ENCODE measurements at regions not wholly inside any gene's neighbourhood (a gene's known extent, or its start where the extent isn't known, plus 50 kb on each side); places are given as distances from the start of the nearest gene placed in this dataset.

- no peak overlapping the region for H3K4me3 ChIP-seq (ENCODE audit: low read depth, low read length)
- no peak for TF ChIP-seq CTCF (IDR thresholded peaks at IDR 0.05; ENCODE audit: low read depth, low read length)
Observed at GRCh38 chr1:224493269-224493668, 58.7 kb upstream of the WDR26 start.

- TF ChIP-seq CTCF (IDR thresholded peaks at IDR 0.05; ENCODE audit: low read depth, low read length): no peak
- no peak overlapping the region for H3K4me3 ChIP-seq (ENCODE audit: low read depth, low read length)
Observed at GRCh38 chr1:224494343-224494742, 59.7 kb upstream of the WDR26 start.

- no peak overlapping the region for H3K4me3 ChIP-seq (ENCODE audit: low read depth, low read length)
- no peak for TF ChIP-seq CTCF (IDR thresholded peaks at IDR 0.05; ENCODE audit: low read depth, low read length)
Observed at GRCh38 chr1:224495866-224496265, 61.3 kb upstream of the WDR26 start.

GRCh38 chr1:224496826-224497225, 62.2 kb upstream of the WDR26 start:
- no peak overlapping the region for H3K4me3 ChIP-seq (ENCODE audit: low read depth, low read length)
- no peak for TF ChIP-seq CTCF (IDR thresholded peaks at IDR 0.05; ENCODE audit: low read depth, low read length)

- no peak for TF ChIP-seq CTCF (IDR thresholded peaks at IDR 0.05; ENCODE audit: low read depth, low read length)
- H3K4me3 ChIP-seq (ENCODE audit: low read depth, low read length): peak overlapping the region; percentile 4; the same call in 1 of the 2 replicates
Observed at GRCh38 chr1:224497714-224498573, 63.3 kb upstream of the WDR26 start.

- H3K4me3 ChIP-seq (ENCODE audit: low read depth, low read length): peak overlapping the region; percentile 4; the same call in 1 of the 2 replicates
- no peak for TF ChIP-seq CTCF (IDR thresholded peaks at IDR 0.05; ENCODE audit: low read depth, low read length)
Observed at GRCh38 chr1:224498574-224499170, 64.1 kb upstream of the WDR26 start.

GRCh38 chr1:224499204-224499603, 64.6 kb upstream of the WDR26 start:
- TF ChIP-seq CTCF (IDR thresholded peaks at IDR 0.05; ENCODE audit: low read depth, low read length): no peak
- H3K4me3 ChIP-seq (ENCODE audit: low read depth, low read length): no peak overlapping the region

Measured in WI38 (cell line).